K562 (cell line): ENCODE measurements at regions not wholly inside any gene's neighbourhood (a gene's known extent, or its start where the extent isn't known, plus 50 kb on each side); places are given as distances from the start of the nearest gene placed in this dataset.

ENCODE experiments used
- ATAC-seq: fragments of 200-7000 bp; cut with Tn5 transposase; 3 replicates; pipeline ENCODE4 v1.9.1; 2020; ENCODE audit warnings: moderate library complexity
- BruUV-seq: library from RNA; stranded (reverse); fragments of 400-500 nt; replicated peaks from 2 replicates; lab custom pipeline; 2021; lab: Mats Ljungman, UMichigan
- CTCF ChIA-PET: fragments of 300-600 bp; formaldehyde crosslinking; extraction: SDS; loops from one replicate; lab custom pipeline; 2021; ENCODE audit warnings: low intra/inter-chr PET ratio; lab: Yijun Ruan, JAX
- POLR2A ChIA-PET: fragments of 300-600, 350-650 bp; sonication (Branson Sonifier 250); formaldehyde crosslinking; extraction: SDS; loops from one replicate; lab custom pipeline; 2021; ENCODE audit warnings: antibody characterized with exemption, inconsistent platforms; lab: Yijun Ruan, JAX
- DNase-seq, 4 experiments: peaks; one replicate each; pipeline versions ENCODE4 v3.0.0 to v3.0.0-alpha.2; 2011 to 2018; ENCODE audit warnings: low spot score in 3 of 4, mixed read lengths in 3 of 4; ENCODE audit errors: extremely low read depth in 1 of 4
- FAIRE-seq: peaks from 2 replicates; lab custom pipeline; 2011; peaks lifted over from hg19 to GRCh38; lab: Jason Lieb, UNC
- H2AFZ ChIP-seq: 2 replicates; pipeline ENCODE4 v1.6.0; 2011; ENCODE audit warnings: low read depth, low read length, control low read depth, inconsistent platforms
- H3K27ac ChIP-seq: fragments of 200-600 bp; 3 replicates; pipeline ENCODE4 v1.8.0; 2011; ENCODE audit warnings: low read depth, mild to moderate bottlenecking, control low read depth, inconsistent platforms, low read length, moderate library complexity, mixed read lengths; ENCODE audit errors: extremely low read depth
- H3K27me3 ChIP-seq, 2 experiments: fragments of 300-600 bp in 1 of 2; 2 replicates in 1 of 2; 3 replicates in 1 of 2; pipeline versions ENCODE4 v1.6.0 to v1.8.0; 2011; ENCODE audit warnings: inconsistent platforms in 2 of 2, low read length in 2 of 2, mild to moderate bottlenecking in 1 of 2, mixed read lengths in 1 of 2, moderate library complexity in 1 of 2; ENCODE audit not compliant: control insufficient read depth in 2 of 2, insufficient read depth in 2 of 2
- H3K36me3 ChIP-seq: fragments of 300-600 bp; 3 replicates; pipeline ENCODE4 v1.8.0; 2011; ENCODE audit warnings: mild to moderate bottlenecking, low read length, inconsistent platforms; ENCODE audit not compliant: control insufficient read depth, insufficient read depth
- H3K4me1 ChIP-seq, 2 experiments: fragments of 200-600 bp in 1 of 2; replicated peaks in 1 of 2; 2 replicates in 1 of 2; 3 replicates in 1 of 2; pipeline versions ENCODE4 v1.5.1 to v1.8.0; 2011; ENCODE audit warnings: inconsistent platforms in 2 of 2, low read length in 2 of 2, mild to moderate bottlenecking in 1 of 2, mixed read lengths in 1 of 2, moderate library complexity in 1 of 2; ENCODE audit not compliant: control insufficient read depth in 2 of 2, insufficient read depth in 2 of 2
- H3K4me2 ChIP-seq: 2 replicates; pipeline ENCODE4 v1.6.1; 2011; ENCODE audit warnings: low read length, control low read depth, inconsistent platforms, mixed read lengths; ENCODE audit not compliant: insufficient read depth
- H3K4me3 ChIP-seq: fragments of 200-600 bp; sonication (generic), shearing (Covaris generic); 2 replicates; pipeline ENCODE4 v1.5.1; 2016; ENCODE audit warnings: control low read depth, inconsistent platforms
- H3K79me2 ChIP-seq: fragments of 200-600 bp; 3 replicates; pipeline ENCODE4 v1.8.0; 2011; ENCODE audit warnings: low read length, inconsistent platforms; ENCODE audit not compliant: control insufficient read depth, insufficient read depth
- H3K9ac ChIP-seq, 2 experiments: 2 replicates each; pipeline versions ENCODE4 v1.6.0 to v1.6.1; 2011; ENCODE audit warnings: low read depth in 2 of 2, low read length in 2 of 2, control low read depth in 1 of 2, inconsistent platforms in 1 of 2, mild to moderate bottlenecking in 1 of 2, mixed read lengths in 1 of 2; ENCODE audit not compliant: insufficient read depth in 1 of 2
- H3K9me1 ChIP-seq: one replicate; pipeline ENCODE4 v1.6.0; 2011; ENCODE audit warnings: inconsistent platforms, mild to moderate bottlenecking, low read length, moderate library complexity; ENCODE audit not compliant: control insufficient read depth, insufficient read depth
- H3K9me3 ChIP-seq: replicated peaks from 2 replicates; pipeline ENCODE4 v1.5.1; 2011; ENCODE audit warnings: low read depth, low read length, inconsistent platforms; ENCODE audit not compliant: control insufficient read depth, insufficient read depth
- H4K20me1 ChIP-seq: replicated peaks from 2 replicates; pipeline ENCODE4 v1.6.1; 2011; ENCODE audit warnings: low read length, inconsistent platforms, mixed read lengths; ENCODE audit not compliant: control insufficient read depth, insufficient read depth
- CHD1 ChIP-seq: fragments of 200-600 bp; sonication (generic); IDR thresholded peaks from one replicate; pipeline ENCODE4 v1.6.1; 2012; ENCODE audit warnings: mild to moderate bottlenecking, moderate library complexity, low read length, inconsistent platforms
- MCM2 ChIP-seq: fragments of 450-650 bp; IDR thresholded peaks from 2 replicates; pipeline ENCODE4 v1.6.1; 2017; ENCODE audit warnings: low read depth, mild to moderate bottlenecking
- NEUROD1 ChIP-seq: fragments of 150-350 bp; IDR thresholded peaks from 2 replicates; pipeline ENCODE4 v1.6.1; 2014; ENCODE audit warnings: borderline replicate concordance, low read length, low read depth; ENCODE audit not compliant: partially characterized antibody
- TBL1XR1 ChIP-seq, 2 experiments: IDR thresholded peaks; 2 replicates each; pipeline ENCODE4 v1.6.1; 2012; ENCODE audit warnings: improper control_type of control experiment in 2 of 2, low read length in 2 of 2, mild to moderate bottlenecking in 1 of 2
- ZNF124 ChIP-seq: sonication (generic); formaldehyde crosslinking; IDR thresholded peaks from 2 replicates; pipeline ENCODE4 v1.8.1; 2022; ENCODE audit warnings: missing genetic modification reagents
- WGBS: fragments of 100-300 bp; shearing (Covaris generic); methylation state at CpG from one replicate; pipeline ENCODE4 v1.1.6; 2016; ENCODE audit warnings: low coverage, mixed read lengths; ENCODE audit not compliant: insufficient coverage; ENCODE audit errors: missing lambda C conversion rate; 5-methylcytosine and 5-hydroxymethylcytosine counted together
- in situ Hi-C: fragments of 300-500 bp; cut with MboI; formaldehyde crosslinking; loops from 4 replicates; pipeline ENCODE4 v1.15.0; 2018; ENCODE audit warnings: inconsistent platforms, mixed read lengths
- intact Hi-C: fragments of 100-400 bp; cut with micrococcal nuclease; formaldehyde crosslinking; loops from 2 replicates; pipeline ENCODE4 v1.14.2; 2022
- TF ChIP-seq, protein P1 (sequence below): fragments of 450-650 bp; IDR thresholded peaks from 2 replicates; pipeline ENCODE4 v1.6.1; 2016; ENCODE audit warnings: low read depth

DNA sequence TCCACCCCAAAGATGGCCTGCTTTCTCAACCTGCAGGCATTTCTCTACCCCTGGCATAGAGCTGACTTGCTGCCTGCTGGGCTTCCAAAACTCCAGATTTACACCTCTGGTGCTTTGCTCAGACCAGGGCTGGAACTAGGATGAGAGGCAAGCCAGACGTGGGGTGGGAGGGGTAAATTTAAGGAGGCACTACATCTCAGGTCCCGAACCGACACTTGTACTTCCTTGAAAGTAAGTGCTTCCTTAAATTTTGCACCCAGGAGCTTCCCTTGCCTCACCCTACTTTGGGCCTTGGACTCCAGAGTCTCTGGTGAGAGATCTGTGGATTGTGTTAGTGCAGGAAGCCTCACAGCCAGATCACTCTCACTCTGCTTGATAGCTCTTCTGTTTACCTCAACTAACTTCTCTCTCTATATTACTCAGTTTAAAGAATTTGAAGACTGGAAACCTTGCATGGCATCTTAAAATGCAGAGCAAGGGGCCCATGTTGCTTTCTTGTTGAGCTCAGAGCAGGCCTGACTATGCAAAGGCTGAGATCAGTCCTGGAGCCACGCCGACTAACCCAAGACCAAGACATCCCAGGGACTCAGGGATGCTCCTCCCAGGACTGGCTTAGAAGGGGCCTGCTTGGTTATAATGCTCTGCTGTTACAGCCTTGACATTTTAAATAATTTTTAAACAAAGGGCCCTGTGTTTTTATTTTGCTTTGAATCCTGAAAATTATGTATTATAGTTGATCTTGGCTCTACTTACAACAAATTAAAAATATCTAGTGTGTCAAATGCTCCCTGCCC lies 145.0 kb upstream of the LEF1 start:
- H3K4me3 ChIP-seq, result no peak overlapping the region
- H3K9ac ChIP-seq, result no peak overlapping the region
- no peaks in the 10 kb centered on the region for H3K4me1 ChIP-seq
- ATAC-seq, result no peak
- no peaks in the 10 kb centered on the region for H4K20me1 ChIP-seq
- in situ Hi-C loops (no loop called here), intact Hi-C loops (no loop called here)
- ChIA-PET POLR2A (interaction anchor here (0.7 kb wide), 1 partner anchor 19 kb away, joined by 3 read pairs; no protein-coding TSS in a partner anchor), CTCF (no interaction called here)
- no peaks in the 10 kb centered on the region for H3K9me1 ChIP-seq
- DNase-seq, result no peak
- BruUV-seq, result no TSS peak
- WGBS, result 33% methylated on average over 5 of the region's 5 CpGs
- H3K27me3 ChIP-seq, result 0 out of 5 replicates have a peak, but pooled peaks cover 0 to 3% of the 10 kb centered on the region in 2 experiments
- no peaks in the 10 kb centered on the region for H3K36me3 ChIP-seq
- no peaks in the 10 kb centered on the region for H3K79me2 ChIP-seq
- no peaks in the 10 kb centered on the region for H3K9me3 ChIP-seq
- H3K27ac ChIP-seq, result no peak overlapping the region
- no peak for FAIRE-seq
- no peak overlapping the region for H3K4me2 ChIP-seq
- peak overlapping the region; percentile 19; the same call in 1 of the 2 replicates for H2AFZ ChIP-seq
- TF ChIP-seq ZNF124 (CRISPR knock-in tag) (no peak), MCM2 (no peak), NEUROD1 (no peak), TBL1XR1 (IDR thresholded peaks at IDR 0.05; ENCODE audit: low read length in 2 of 2) (no peak), CHD1 (no peak)
- TF ChIP-seq, protein P1, sequence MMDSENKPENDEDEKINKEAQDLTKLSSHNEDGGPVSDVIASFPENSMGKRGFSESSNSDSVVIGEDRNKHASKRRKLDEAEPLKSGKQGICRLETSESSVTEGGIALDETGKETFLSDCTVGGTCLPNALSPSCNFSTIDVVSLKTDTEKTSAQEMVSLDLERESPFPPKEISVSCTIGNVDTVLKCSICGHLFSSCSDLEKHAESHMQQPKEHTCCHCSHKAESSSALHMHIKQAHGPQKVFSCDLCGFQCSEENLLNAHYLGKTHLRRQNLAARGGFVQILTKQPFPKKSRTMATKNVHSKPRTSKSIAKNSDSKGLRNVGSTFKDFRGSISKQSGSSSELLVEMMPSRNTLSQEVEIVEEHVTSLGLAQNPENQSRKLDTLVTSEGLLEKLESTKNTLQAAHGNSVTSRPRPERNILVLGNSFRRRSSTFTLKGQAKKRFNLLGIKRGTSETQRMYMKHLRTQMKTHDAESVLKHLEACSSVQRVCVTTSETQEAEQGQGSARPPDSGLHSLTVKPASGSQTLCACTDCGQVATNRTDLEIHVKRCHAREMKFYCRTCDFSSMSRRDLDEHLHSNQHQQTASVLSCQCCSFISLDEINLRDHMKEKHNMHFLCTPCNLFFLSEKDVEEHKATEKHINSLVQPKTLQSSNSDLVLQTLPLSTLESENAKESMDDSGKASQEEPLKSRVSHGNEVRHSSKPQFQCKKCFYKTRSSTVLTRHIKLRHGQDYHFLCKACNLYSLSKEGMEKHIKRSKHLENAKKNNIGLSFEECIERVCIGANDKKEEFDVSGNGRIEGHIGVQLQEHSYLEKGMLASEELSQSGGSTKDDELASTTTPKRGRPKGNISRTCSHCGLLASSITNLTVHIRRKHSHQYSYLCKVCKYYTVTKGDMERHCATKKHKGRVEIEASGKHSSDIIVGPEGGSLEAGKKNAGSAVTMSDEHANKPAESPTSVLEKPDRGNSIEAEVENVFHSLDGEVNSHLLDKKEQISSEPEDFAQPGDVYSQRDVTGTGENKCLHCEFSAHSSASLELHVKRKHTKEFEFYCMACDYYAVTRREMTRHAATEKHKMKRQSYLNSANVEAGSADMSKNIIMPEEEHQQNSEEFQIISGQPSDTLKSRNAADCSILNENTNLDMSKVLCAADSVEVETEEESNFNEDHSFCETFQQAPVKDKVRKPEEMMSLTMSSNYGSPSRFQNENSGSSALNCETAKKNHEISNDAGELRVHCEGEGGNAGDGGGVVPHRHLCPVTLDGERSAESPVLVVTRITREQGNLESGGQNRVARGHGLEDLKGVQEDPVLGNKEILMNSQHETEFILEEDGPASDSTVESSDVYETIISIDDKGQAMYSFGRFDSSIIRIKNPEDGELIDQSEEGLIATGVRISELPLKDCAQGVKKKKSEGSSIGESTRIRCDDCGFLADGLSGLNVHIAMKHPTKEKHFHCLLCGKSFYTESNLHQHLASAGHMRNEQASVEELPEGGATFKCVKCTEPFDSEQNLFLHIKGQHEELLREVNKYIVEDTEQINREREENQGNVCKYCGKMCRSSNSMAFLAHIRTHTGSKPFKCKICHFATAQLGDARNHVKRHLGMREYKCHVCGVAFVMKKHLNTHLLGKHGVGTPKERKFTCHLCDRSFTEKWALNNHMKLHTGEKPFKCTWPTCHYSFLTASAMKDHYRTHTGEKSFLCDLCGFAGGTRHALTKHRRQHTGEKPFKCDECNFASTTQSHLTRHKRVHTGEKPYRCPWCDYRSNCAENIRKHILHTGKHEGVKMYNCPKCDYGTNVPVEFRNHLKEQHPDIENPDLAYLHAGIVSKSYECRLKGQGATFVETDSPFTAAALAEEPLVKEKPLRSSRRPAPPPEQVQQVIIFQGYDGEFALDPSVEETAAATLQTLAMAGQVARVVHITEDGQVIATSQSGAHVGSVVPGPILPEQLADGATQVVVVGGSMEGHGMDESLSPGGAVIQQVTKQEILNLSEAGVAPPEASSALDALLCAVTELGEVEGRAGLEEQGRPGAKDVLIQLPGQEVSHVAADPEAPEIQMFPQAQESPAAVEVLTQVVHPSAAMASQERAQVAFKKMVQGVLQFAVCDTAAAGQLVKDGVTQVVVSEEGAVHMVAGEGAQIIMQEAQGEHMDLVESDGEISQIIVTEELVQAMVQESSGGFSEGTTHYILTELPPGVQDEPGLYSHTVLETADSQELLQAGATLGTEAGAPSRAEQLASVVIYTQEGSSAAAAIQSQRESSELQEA, result no peak
